ENCODE measurements at regions not wholly inside any gene's neighbourhood (a gene's known extent, or its start where the extent isn't known, plus 50 kb on each side); places are given as distances from the start of the nearest gene placed in this dataset.
A peak's percentile ranks its signal among the peaks of the same experiment; 100 is the strongest.

- Histone ChIP-seq H3T11ph (ENCODE audit: low read length) (no peak overlapping the region), H2AFZ (ENCODE audit: low read length) (no peak overlapping the region), H3K4me1 (ENCODE audit: insufficient read depth, low read length) (no peaks in the 10 kb centered on the region), H3K14ac (ENCODE audit: insufficient read depth, low read length) (no peak overlapping the region), H3K9ac (ENCODE audit: extremely low read depth, insufficient read length, low read length) (no peak overlapping the region), H4K8ac (replicated peaks; ENCODE audit: insufficient read length, low read depth, low read length) (no peak overlapping the region), H3K79me1 (ENCODE audit: insufficient read depth, low read depth, low read length, poor library complexity, severe bottlenecking) (no peaks in the 10 kb centered on the region), H3K79me2 (ENCODE audit: insufficient read depth, low read length) (no peaks in the 10 kb centered on the region), H2BK12ac (ENCODE audit: insufficient read length, low read depth, low read length) (no peak overlapping the region), H3K23me2 (ENCODE audit: insufficient read length, low read depth, low read length, poor library complexity, severe bottlenecking) (no peaks in the 10 kb centered on the region), H4K5ac (ENCODE audit: insufficient read length, low read depth, low read length) (no peak overlapping the region), H4K20me1 (ENCODE audit: control insufficient read depth, insufficient read depth, insufficient read length) (no peaks in the 10 kb centered on the region), H3K23ac (ENCODE audit: insufficient read length, low read depth, low read length) (no peak overlapping the region), H2BK120ac (ENCODE audit: low read depth, low read length, poor library complexity, severe bottlenecking) (no peak overlapping the region), H3K9me3 (ENCODE audit: control insufficient read depth, low read depth, low read length) (no peaks in the 10 kb centered on the region), H2AK5ac (ENCODE audit: insufficient read length, low read length) (no peak overlapping the region), H3K18ac (ENCODE audit: insufficient read length, low read depth, low read length) (no peak overlapping the region), H2BK20ac (ENCODE audit: low read depth, low read length, poor library complexity, severe bottlenecking) (no peak overlapping the region), H2BK5ac (ENCODE audit: insufficient read length, low read length) (no peak overlapping the region), H2BK15ac (ENCODE audit: low read depth, low read length) (no peak overlapping the region), H3K56ac (ENCODE audit: insufficient read length, low read depth, low read length) (no peak overlapping the region), H3K27ac (ENCODE audit: insufficient read length, low read depth, low read length) (no peak overlapping the region), H4K91ac (ENCODE audit: insufficient read length, low read depth, low read length) (no peak overlapping the region), H3K4ac (ENCODE audit: low read depth, low read length) (no peak overlapping the region), H3K4me2 (ENCODE audit: insufficient read depth, insufficient read length, low read length) (no peak overlapping the region), H3K27me3 (ENCODE audit: insufficient read depth, low read length) (no peaks in the 10 kb centered on the region)
- Mint-ChIP-seq H3K36me3 (ENCODE audit: insufficient read depth in 1 of 3, low read depth in 3 of 3) (peaks cover 0 to 9% (median 0%) of the 10 kb centered on the region in 3 experiments; a peak in 2 of 7 replicates), H3K9me3 (peaks cover 7 to 8% of the 10 kb centered on the region in 2 experiments), H3K4me3 (no peak overlapping the region), H3K27ac (peak overlapping the region in 1 of 3 experiments; percentile 42; a peak in 1 of 7 replicates), H3K4me1 (peaks cover 11 to 17% of the 10 kb centered on the region in 2 experiments), H3K27me3 (ENCODE audit: low read depth) (peaks cover under 1% of the 10 kb centered on the region)
- TF ChIP-seq CTCF (conservative IDR thresholded peaks at IDR 0.05): no peak
- no peak for DNase-seq
- no CpG with 5 or more reads among the region's 2 CpGs for WGBS (ENCODE audit: extremely low coverage, insufficient read length, low lambda C conversion rate)
These were observed 1105.5 kb upstream of the TMEM132C start for GRCh38 chr12:127161466-127161865.

All from H9 (cell line).